ENCODE measurements at regions not wholly inside any gene's neighbourhood (a gene's known extent, or its start where the extent isn't known, plus 50 kb on each side); places are given as distances from the start of the nearest gene placed in this dataset.

DNA sequence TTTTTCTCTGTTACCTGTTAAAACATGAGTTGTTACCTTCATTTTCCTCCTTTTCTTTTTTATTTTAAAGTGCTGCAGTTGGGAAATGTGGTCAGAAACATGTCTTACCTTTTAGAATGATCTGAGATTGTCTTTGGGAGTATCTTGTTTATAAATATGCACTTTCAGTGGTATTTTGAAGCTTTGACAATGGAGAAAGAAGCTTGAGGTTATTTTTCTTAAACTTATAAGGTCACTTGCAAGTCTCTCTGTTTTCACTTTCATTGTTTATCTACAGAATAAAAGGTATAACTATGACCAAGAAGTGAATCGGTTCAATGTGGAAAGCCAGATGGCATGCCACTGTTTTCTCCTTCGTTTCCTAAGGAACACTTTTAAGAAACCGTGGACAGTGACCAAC is 167.5 kb upstream of the SLC7A11 start:
- TF ChIP-seq, protein P1, sequence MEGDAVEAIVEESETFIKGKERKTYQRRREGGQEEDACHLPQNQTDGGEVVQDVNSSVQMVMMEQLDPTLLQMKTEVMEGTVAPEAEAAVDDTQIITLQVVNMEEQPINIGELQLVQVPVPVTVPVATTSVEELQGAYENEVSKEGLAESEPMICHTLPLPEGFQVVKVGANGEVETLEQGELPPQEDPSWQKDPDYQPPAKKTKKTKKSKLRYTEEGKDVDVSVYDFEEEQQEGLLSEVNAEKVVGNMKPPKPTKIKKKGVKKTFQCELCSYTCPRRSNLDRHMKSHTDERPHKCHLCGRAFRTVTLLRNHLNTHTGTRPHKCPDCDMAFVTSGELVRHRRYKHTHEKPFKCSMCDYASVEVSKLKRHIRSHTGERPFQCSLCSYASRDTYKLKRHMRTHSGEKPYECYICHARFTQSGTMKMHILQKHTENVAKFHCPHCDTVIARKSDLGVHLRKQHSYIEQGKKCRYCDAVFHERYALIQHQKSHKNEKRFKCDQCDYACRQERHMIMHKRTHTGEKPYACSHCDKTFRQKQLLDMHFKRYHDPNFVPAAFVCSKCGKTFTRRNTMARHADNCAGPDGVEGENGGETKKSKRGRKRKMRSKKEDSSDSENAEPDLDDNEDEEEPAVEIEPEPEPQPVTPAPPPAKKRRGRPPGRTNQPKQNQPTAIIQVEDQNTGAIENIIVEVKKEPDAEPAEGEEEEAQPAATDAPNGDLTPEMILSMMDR (IDR thresholded peaks at IDR 0.05): no peak
- TF ChIP-seq POLR2A (IDR thresholded peaks at IDR 0.05): no peak

Data from lower leg skin (tissue), 3 donors.